CD4-positive, alpha-beta T cell (primary cell): ENCODE measurements at regions not wholly inside any gene's neighbourhood (a gene's known extent, or its start where the extent isn't known, plus 50 kb on each side); places are given as distances from the start of the nearest gene placed in this dataset.

Experiments
- ATAC-seq: fragments of 200-7000 bp; cut with Tn5 transposase; one replicate; pipeline ENCODE4 v1.10.0; 2022; ENCODE audit warnings: mild to moderate bottlenecking; ENCODE audit not compliant: poor library complexity
- CTCF ChIA-PET: fragments of 350-600 bp; sonication (Branson Sonifier 250); formaldehyde crosslinking; loops from one replicate; lab custom pipeline; 2021; ENCODE audit warnings: antibody characterized with exemption, inconsistent platforms; lab: Charles Lee
- POLR2A ChIA-PET: fragments of 350-600 bp; sonication (Branson Sonifier 250); formaldehyde crosslinking; loops from one replicate; lab custom pipeline; 2021; ENCODE audit warnings: antibody characterized with exemption, inconsistent platforms; lab: Charles Lee
- DNase-seq, 14 experiments: peaks; one replicate each; pipeline ENCODE4 v3.0.0-alpha.2; 2013 to 2020; ENCODE audit warnings: mixed read lengths in 2 of 14
- H3K27ac ChIP-seq, 2 donors: one replicate each; pipeline versions ENCODE4 v1.5.1 to v1.7.0; 2013; ENCODE audit warnings: low read length in 2 of 2, low read depth in 1 of 2, mild to moderate bottlenecking in 1 of 2
- H3K27me3 ChIP-seq, 2 experiments: 1 replicate in 1 of 2; 2 replicates in 1 of 2; pipeline versions ENCODE4 v1.6.1 to v1.7.0; 2013; ENCODE audit warnings: low read length in 2 of 2, control low read depth in 1 of 2, mild to moderate bottlenecking in 1 of 2, moderate library complexity in 1 of 2; ENCODE audit not compliant: insufficient read depth in 2 of 2, control insufficient read depth in 1 of 2
- H3K36me3 ChIP-seq: one replicate; pipeline ENCODE4 v1.6.1; 2013; ENCODE audit warnings: low read length, control low read depth; ENCODE audit not compliant: insufficient read depth
- H3K4me1 ChIP-seq: one replicate; pipeline ENCODE4 v1.6.1; 2013; ENCODE audit warnings: low read length, control low read depth; ENCODE audit not compliant: insufficient read depth
- H3K4me3 ChIP-seq: one replicate; pipeline ENCODE4 v1.5.1; 2013; ENCODE audit warnings: mild to moderate bottlenecking, low read length, moderate library complexity
- H3K9me3 ChIP-seq, 2 experiments: 1 replicate in 1 of 2; 2 replicates in 1 of 2; pipeline versions ENCODE4 v1.6.1 to v1.7.0; 2013; ENCODE audit warnings: low read length in 2 of 2, mild to moderate bottlenecking in 2 of 2, control low read depth in 1 of 2, moderate library complexity in 1 of 2; ENCODE audit not compliant: control insufficient read depth in 1 of 2, insufficient read depth in 1 of 2
- H3K27ac Mint-ChIP-seq: one replicate; pipeline ENCODE4 v1.8.0; 2020; ENCODE audit warnings: mixed read lengths
- H3K27me3 Mint-ChIP-seq: one replicate; pipeline ENCODE4 v1.8.0; 2021; ENCODE audit warnings: mixed read lengths
- H3K36me3 Mint-ChIP-seq: one replicate; pipeline ENCODE4 v1.8.0; 2021; ENCODE audit warnings: low read depth, mixed read lengths
- H3K4me1 Mint-ChIP-seq: one replicate; pipeline ENCODE4 v1.8.0; 2021; ENCODE audit warnings: low read depth, mixed read lengths
- H3K4me3 Mint-ChIP-seq: one replicate; pipeline ENCODE4 v1.8.0; 2020; ENCODE audit warnings: mild to moderate bottlenecking, mixed read lengths
- H3K9me3 Mint-ChIP-seq: one replicate; pipeline ENCODE4 v1.8.0; 2020; ENCODE audit warnings: mixed read lengths
- CTCF ChIP-seq: fragments of 200-600 bp; IDR thresholded peaks from one replicate; pipeline ENCODE4 v1.8.0; 2022; ENCODE audit warnings: antibody characterized with exemption, mild to moderate bottlenecking
- intact Hi-C, 2 experiments: fragments of 100-400 bp; cut with DNase I in 1 of 2; cut with micrococcal nuclease in 1 of 2; formaldehyde crosslinking; loops; one replicate each; pipeline versions ENCODE4 v1.15.1 to v1.9.0; 2023 to 2025; cut with DNase I, micrococcal nuclease

GRCh38 chr6:86858970-86859369 lies 78.4 kb upstream of the HTR1E start:
- Mint-ChIP-seq H3K9me3 (peaks cover 2% of the 10 kb centered on the region), H3K27me3 (no peaks in the 10 kb centered on the region), H3K27ac (no peak overlapping the region), H3K4me3 (no peak overlapping the region), H3K36me3 (no peaks in the 10 kb centered on the region), H3K4me1 (no peaks in the 10 kb centered on the region)
- intact Hi-C loops: loop anchor here in 1 of 2 experiments (5.0 to 10.0 kb wide), 2 partner anchors 937 to 1104 kb away; no protein-coding TSS in a partner anchor
- ChIA-PET POLR2A (no interaction called here), CTCF (no interaction called here)
- Histone ChIP-seq H3K4me1 (no peaks in the 10 kb centered on the region), H3K27me3 (no peaks in the 10 kb centered on the region), H3K9me3 (no peaks in the 10 kb centered on the region), H3K27ac (no peak overlapping the region), H3K36me3 (no peaks in the 10 kb centered on the region), H3K4me3 (no peak overlapping the region)
- ATAC-seq: no peak
- TF ChIP-seq CTCF: no peak
- DNase-seq: no peak

- Mint-ChIP-seq H3K27me3 (no peaks in the 10 kb centered on the region), H3K27ac (no peak overlapping the region), H3K9me3 (peaks cover 2% of the 10 kb centered on the region), H3K4me3 (no peak overlapping the region), H3K36me3 (no peaks in the 10 kb centered on the region), H3K4me1 (no peaks in the 10 kb centered on the region)
- intact Hi-C loops: loop anchor here in 1 of 2 experiments (5.0 to 10.0 kb wide), 2 partner anchors 935 to 1103 kb away; no protein-coding TSS in a partner anchor
- Histone ChIP-seq H3K4me3 (no peak overlapping the region), H3K36me3 (no peaks in the 10 kb centered on the region), H3K27ac (no peak overlapping the region), H3K9me3 (no peaks in the 10 kb centered on the region), H3K4me1 (no peaks in the 10 kb centered on the region), H3K27me3 (no peaks in the 10 kb centered on the region)
- CTCF ChIA-PET: no interaction called here
- TF ChIP-seq CTCF: no peak
- POLR2A ChIA-PET: no interaction called here
- DNase-seq: no peak
- ATAC-seq: no peak
These were observed 79.5 kb upstream of the HTR1E start for GRCh38 chr6:86857783-86858182.

DNA sequence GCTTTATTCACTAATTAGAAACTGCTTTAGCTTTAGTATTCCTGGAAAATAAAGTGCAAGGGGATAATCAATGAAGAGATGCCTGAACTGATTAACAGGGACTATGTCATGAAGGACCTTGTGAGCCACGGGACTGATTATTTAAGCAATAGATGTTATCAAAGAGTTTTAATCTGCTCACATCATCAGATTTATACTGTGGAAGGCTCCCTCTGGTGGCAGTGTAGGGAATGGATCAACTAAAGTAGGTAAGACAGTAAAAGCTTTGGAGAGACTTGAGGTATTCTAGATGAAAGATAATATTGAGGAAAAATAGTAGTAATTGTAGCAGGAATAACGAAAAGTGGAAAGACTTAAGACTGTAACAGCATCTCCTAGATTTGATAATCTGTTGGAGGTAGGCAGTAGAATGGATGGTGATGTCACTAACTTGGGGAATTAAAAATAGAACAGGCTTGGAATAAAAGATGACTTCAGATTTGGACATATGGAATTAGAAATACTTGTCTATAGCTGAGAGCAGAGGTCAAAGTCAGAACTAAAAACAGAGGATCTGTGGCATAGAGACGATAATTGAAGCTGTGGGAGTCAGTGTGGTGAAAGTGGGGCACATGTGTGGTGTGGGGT lies 80.3 kb upstream of the HTR1E start:
- CTCF ChIA-PET: no interaction called here
- H3K27ac ChIP-seq: no peak overlapping the region
- no peaks in the 10 kb centered on the region for H3K9me3 ChIP-seq
- no peaks in the 10 kb centered on the region for H3K36me3 ChIP-seq
- no peaks in the 10 kb centered on the region for H3K4me1 ChIP-seq
- POLR2A ChIA-PET: no interaction called here
- H3K27ac Mint-ChIP-seq: no peak overlapping the region
- peak; percentile 55 for TF ChIP-seq CTCF
- no peaks in the 10 kb centered on the region for H3K4me1 Mint-ChIP-seq
- H3K27me3 ChIP-seq: no peaks in the 10 kb centered on the region
- H3K4me3 ChIP-seq: no peak overlapping the region
- H3K9me3 Mint-ChIP-seq: no peaks in the 10 kb centered on the region
- ATAC-seq (no peak), DNase-seq (peak in 4 of 14 experiments; percentile 4 to 18 (median 14))
- no peak overlapping the region for H3K4me3 Mint-ChIP-seq
- no peaks in the 10 kb centered on the region for H3K36me3 Mint-ChIP-seq
- intact Hi-C loops: loop anchor here in 1 of 2 experiments (5.0 to 10.0 kb wide), 2 partner anchors 935 to 1102 kb away; no protein-coding TSS in a partner anchor
- H3K27me3 Mint-ChIP-seq: no peaks in the 10 kb centered on the region
